Keratinocyte (primary cell): ENCODE measurements at regions not wholly inside any gene's neighbourhood (a gene's known extent, or its start where the extent isn't known, plus 50 kb on each side); places are given as distances from the start of the nearest gene placed in this dataset.

Experiments used
- DNase-seq: peaks from one replicate; pipeline ENCODE4 v3.0.0-alpha.2; 2011; ENCODE audit warnings: low read depth, missing footprints, low spot score
- FAIRE-seq: peaks from 2 replicates; lab custom pipeline; 2011; peaks lifted over from hg19 to GRCh38; lab: Jason Lieb, UNC
- H2AFZ ChIP-seq: 2 replicates; pipeline ENCODE4 v1.6.0; 2012; ENCODE audit warnings: low read length, control low read depth, inconsistent platforms; ENCODE audit not compliant: control insufficient read depth
- H3K27ac ChIP-seq: 2 replicates; pipeline ENCODE4 v1.5.1; 2011; ENCODE audit warnings: low read length; ENCODE audit not compliant: control insufficient read depth, insufficient read depth
- H3K27me3 ChIP-seq: 3 replicates; pipeline ENCODE4 v1.6.0; 2011; ENCODE audit warnings: low read length; ENCODE audit not compliant: control insufficient read depth, insufficient read depth; ENCODE audit errors: extremely low read depth
- H3K36me3 ChIP-seq, 2 experiments: 2 replicates in 1 of 2; 3 replicates in 1 of 2; pipeline ENCODE4 v1.5.1; 2011; ENCODE audit warnings: low read length in 2 of 2, mild to moderate bottlenecking in 1 of 2; ENCODE audit not compliant: control insufficient read depth in 2 of 2, insufficient read depth in 2 of 2; ENCODE audit errors: extremely low read depth in 1 of 2
- H3K4me1 ChIP-seq: 3 replicates; pipeline ENCODE4 v1.5.1; 2011; ENCODE audit warnings: low read length; ENCODE audit not compliant: control insufficient read depth, insufficient read depth; ENCODE audit errors: extremely low read depth
- H3K4me2 ChIP-seq: 3 replicates; pipeline ENCODE4 v1.6.0; 2011; ENCODE audit warnings: low read depth, low read length; ENCODE audit not compliant: control insufficient read depth, insufficient read depth; ENCODE audit errors: extremely low read depth
- H3K4me3 ChIP-seq, 3 experiments: fragments of 200-600 bp in 1 of 3; sonication (generic) in 1 of 3; 2 replicates in 2 of 3; 3 replicates in 1 of 3; pipeline ENCODE4 v1.5.1; 2011 to 2016; ENCODE audit warnings: low read length in 3 of 3, mild to moderate bottlenecking in 3 of 3, control low read depth in 2 of 3, inconsistent platforms in 1 of 3, low read depth in 1 of 3, mixed read lengths in 1 of 3, mixed run types in 1 of 3, moderate library complexity in 1 of 3; ENCODE audit not compliant: control insufficient read depth in 2 of 3, insufficient read depth in 2 of 3; ENCODE audit errors: extremely low read depth in 1 of 3
- H3K79me2 ChIP-seq: 2 replicates; pipeline ENCODE4 v1.6.0; 2012; ENCODE audit warnings: low read length; ENCODE audit not compliant: control insufficient read depth, insufficient read depth
- H3K9ac ChIP-seq: 3 replicates; pipeline ENCODE4 v1.6.0; 2011; ENCODE audit warnings: low read length; ENCODE audit not compliant: control insufficient read depth, insufficient read depth; ENCODE audit errors: extremely low read depth
- H3K9me1 ChIP-seq: 3 replicates; pipeline ENCODE4 v1.6.0; 2011; ENCODE audit warnings: low read length; ENCODE audit not compliant: control insufficient read depth, insufficient read depth; ENCODE audit errors: extremely low read depth
- H3K9me3 ChIP-seq: 2 replicates; pipeline ENCODE4 v1.5.1; 2012; ENCODE audit warnings: low read depth, low read length; ENCODE audit not compliant: control insufficient read depth
- H4K20me1 ChIP-seq: 3 replicates; pipeline ENCODE4 v1.6.0; 2011; ENCODE audit warnings: low read length; ENCODE audit not compliant: control insufficient read depth, insufficient read depth; ENCODE audit errors: extremely low read depth
- CTCF ChIP-seq, 3 experiments: IDR thresholded peaks in 1 of 3; conservative IDR thresholded peaks in 1 of 3; optimal IDR thresholded peaks in 1 of 3; 2 replicates in 2 of 3; 3 replicates in 1 of 3; pipeline versions ENCODE3 to v1.5.1; 2011; ENCODE audit warnings: low read length in 3 of 3, mild to moderate bottlenecking in 3 of 3, moderate library complexity in 2 of 3, control low read depth in 1 of 3, inconsistent platforms in 1 of 3; ENCODE audit not compliant: insufficient read depth in 2 of 3; ENCODE audit errors: extremely low read depth in 1 of 3
- EZH2 ChIP-seq: IDR thresholded peaks from one replicate; pipeline ENCODE4 v1.6.1; 2012; ENCODE audit warnings: inconsistent platforms, mild to moderate bottlenecking, low read length, moderate library complexity
- dilution Hi-C: fragments of 300-500 bp; cut with MboI; formaldehyde crosslinking; loops from one replicate; pipeline ENCODE4 v1.7.0; 2020; ENCODE audit warnings: low sequenced_read_pairs; ENCODE audit not compliant: extremely low pct_ligation_motif_present

- dilution Hi-C loops: no loop called here
- Histone ChIP-seq H3K9me3 (no peaks in the 10 kb centered on the region), H3K9ac (no peak overlapping the region), H4K20me1 (no peaks in the 10 kb centered on the region), H3K27ac (no peak overlapping the region), H3K4me1 (no peaks in the 10 kb centered on the region), H3K27me3 (no peaks in the 10 kb centered on the region), H3K36me3 (no peaks in the 10 kb centered on the region), H3K79me2 (no peaks in the 10 kb centered on the region), H3K4me3 (no peak overlapping the region), H3K4me2 (no peak overlapping the region), H3K9me1 (no peaks in the 10 kb centered on the region), H2AFZ (no peak overlapping the region)
- TF ChIP-seq CTCF (optimal IDR thresholded peaks at IDR 0.05 in 1 of 3, IDR thresholded peaks at IDR 0.05 in 1 of 3, conservative IDR thresholded peaks at IDR 0.05 in 1 of 3; ENCODE audit: extremely low read depth in 1 of 3, insufficient read depth in 2 of 3, low read length in 3 of 3) (no peak), EZH2 (no peak)
- no peak for FAIRE-seq
- no peak for DNase-seq
Observed at GRCh38 chr11:81946831-81947230, 786.8 kb downstream of the FAM181B start.

DNA sequence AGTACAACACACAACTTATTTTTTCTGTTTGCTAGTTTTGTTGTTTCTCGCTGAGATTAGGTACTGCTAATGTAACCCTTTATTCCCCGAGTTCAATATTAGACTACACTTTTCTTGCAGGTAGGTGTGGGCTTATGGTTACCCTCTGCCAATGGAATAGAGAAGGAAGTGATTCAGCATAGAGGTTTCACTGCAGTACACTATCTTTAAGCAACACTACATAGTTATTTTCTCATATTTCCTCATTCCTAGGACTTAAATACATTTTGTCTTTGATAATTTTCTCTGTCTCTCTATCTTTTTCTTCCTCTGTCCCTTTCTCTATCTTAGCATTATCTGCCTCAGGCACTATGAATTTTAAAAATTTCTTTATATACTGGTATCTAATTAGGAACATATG is 791.0 kb downstream of the FAM181B start:
- H3K79me2 ChIP-seq: no peaks in the 10 kb centered on the region
- DNase-seq (no peak), FAIRE-seq (no peak)
- no peak overlapping the region for H2AFZ ChIP-seq
- H3K36me3 ChIP-seq: no peaks in the 10 kb centered on the region
- H3K27ac ChIP-seq: no peak overlapping the region
- no peaks in the 10 kb centered on the region for H3K27me3 ChIP-seq
- H3K4me3 ChIP-seq: no peak overlapping the region
- no peaks in the 10 kb centered on the region for H3K9me3 ChIP-seq
- no peak overlapping the region for H3K9ac ChIP-seq
- no peak overlapping the region for H3K4me2 ChIP-seq
- no peak for TF ChIP-seq CTCF (optimal IDR thresholded peaks at IDR 0.05 in 1 of 3, IDR thresholded peaks at IDR 0.05 in 1 of 3, conservative IDR thresholded peaks at IDR 0.05 in 1 of 3; ENCODE audit: extremely low read depth in 1 of 3, insufficient read depth in 2 of 3, low read length in 3 of 3)
- no peak for TF ChIP-seq EZH2
- dilution Hi-C loops: no loop called here
- H3K4me1 ChIP-seq: no peaks in the 10 kb centered on the region
- no peaks in the 10 kb centered on the region for H3K9me1 ChIP-seq
- H4K20me1 ChIP-seq: no peaks in the 10 kb centered on the region
